Parathyroid adenoma (tissue), 2 donors: ENCODE measurements at regions not wholly inside any gene's neighbourhood (a gene's known extent, or its start where the extent isn't known, plus 50 kb on each side); places are given as distances from the start of the nearest gene placed in this dataset.

Experiments
- H2AFZ ChIP-seq: fragments of 300-600 bp; sonication (generic); one replicate; pipeline ENCODE4 v1.7.0; 2017; ENCODE audit warnings: antibody characterized with exemption, mild to moderate bottlenecking
- H3K27ac ChIP-seq: fragments of 300-600 bp; sonication (generic); one replicate; pipeline ENCODE4 v1.7.0; 2017
- H3K27me3 ChIP-seq: fragments of 300-600 bp; sonication (generic); one replicate; pipeline ENCODE4 v1.7.0; 2017; ENCODE audit warnings: low read length; ENCODE audit not compliant: control insufficient read depth, insufficient read depth
- H3K36me3 ChIP-seq: fragments of 300-600 bp; sonication (generic); one replicate; pipeline ENCODE4 v1.7.0; 2017; ENCODE audit warnings: low read length; ENCODE audit not compliant: control insufficient read depth, insufficient read depth
- H3K4me1 ChIP-seq: fragments of 300-600 bp; sonication (generic); one replicate; pipeline ENCODE4 v1.7.0; 2017; ENCODE audit warnings: control low read depth
- H3K4me2 ChIP-seq: fragments of 300-600 bp; sonication (generic); one replicate; pipeline ENCODE4 v1.7.0; 2017; ENCODE audit warnings: low read length
- H3K4me3 ChIP-seq: fragments of 300-600 bp; sonication (generic); one replicate; pipeline ENCODE4 v1.7.0; 2017; ENCODE audit warnings: low read depth, low read length
- H3K79me2 ChIP-seq: fragments of 300-600 bp; sonication (generic); one replicate; pipeline ENCODE4 v1.7.0; 2017; ENCODE audit warnings: control low read depth
- H3K9ac ChIP-seq: fragments of 300-600 bp; sonication (generic); one replicate; pipeline ENCODE4 v1.7.0; 2017; ENCODE audit warnings: mild to moderate bottlenecking
- H3K9me3 ChIP-seq: fragments of 300-600 bp; sonication (generic); one replicate; pipeline ENCODE4 v1.7.0; 2017; ENCODE audit warnings: low read length; ENCODE audit not compliant: control insufficient read depth
- CTCF ChIP-seq: fragments of 300-600 bp; sonication (generic); IDR thresholded peaks from one replicate; pipeline ENCODE4 v1.7.0; 2017; ENCODE audit warnings: antibody characterized with exemption, mild to moderate bottlenecking
- donor health status: primary hyperparathyroidism.

GRCh38 chr16:65343556-65343955, 221.7 kb upstream of the CDH11 start:
- H3K4me1 ChIP-seq = no peaks in the 10 kb centered on the region
- no peaks in the 10 kb centered on the region for H3K9me3 ChIP-seq
- no peak overlapping the region for H2AFZ ChIP-seq
- no peaks in the 10 kb centered on the region for H3K27me3 ChIP-seq
- no peak overlapping the region for H3K4me3 ChIP-seq
- no peak overlapping the region for H3K4me2 ChIP-seq
- H3K9ac ChIP-seq = no peak overlapping the region
- H3K36me3 ChIP-seq = no peaks in the 10 kb centered on the region
- H3K27ac ChIP-seq = no peak overlapping the region
- TF ChIP-seq CTCF = no peak
- H3K79me2 ChIP-seq = no peaks in the 10 kb centered on the region

GRCh38 chr16:65342231-65342866, 220.5 kb upstream of the CDH11 start:
- Histone ChIP-seq H3K4me2 (no peak overlapping the region), H3K9ac (no peak overlapping the region), H3K27me3 (no peaks in the 10 kb centered on the region), H3K79me2 (no peaks in the 10 kb centered on the region), H3K4me1 (no peaks in the 10 kb centered on the region), H3K4me3 (no peak overlapping the region), H3K36me3 (no peaks in the 10 kb centered on the region), H3K9me3 (no peaks in the 10 kb centered on the region), H2AFZ (no peak overlapping the region), H3K27ac (no peak overlapping the region)
- TF ChIP-seq CTCF = no peak

GRCh38 chr16:65339062-65339461, 217.2 kb upstream of the CDH11 start:
- Histone ChIP-seq H3K9me3 (no peaks in the 10 kb centered on the region), H3K4me3 (no peak overlapping the region), H3K4me2 (no peak overlapping the region), H3K27me3 (no peaks in the 10 kb centered on the region), H3K36me3 (no peaks in the 10 kb centered on the region), H2AFZ (no peak overlapping the region), H3K79me2 (no peaks in the 10 kb centered on the region), H3K27ac (no peak overlapping the region), H3K4me1 (no peaks in the 10 kb centered on the region), H3K9ac (no peak overlapping the region)
- no peak for TF ChIP-seq CTCF

GRCh38 chr16:65336160-65336559, 214.3 kb upstream of the CDH11 start:
- H3K4me2 ChIP-seq = no peak overlapping the region
- no peak overlapping the region for H3K27ac ChIP-seq
- H3K9me3 ChIP-seq = no peaks in the 10 kb centered on the region
- H3K9ac ChIP-seq = no peak overlapping the region
- TF ChIP-seq CTCF = no peak
- H3K27me3 ChIP-seq = no peaks in the 10 kb centered on the region
- no peak overlapping the region for H3K4me3 ChIP-seq
- no peaks in the 10 kb centered on the region for H3K79me2 ChIP-seq
- H2AFZ ChIP-seq = no peak overlapping the region
- H3K36me3 ChIP-seq = no peaks in the 10 kb centered on the region
- H3K4me1 ChIP-seq = no peaks in the 10 kb centered on the region

- Histone ChIP-seq H3K4me3 (no peak overlapping the region), H3K27me3 (no peaks in the 10 kb centered on the region), H3K27ac (no peak overlapping the region), H3K9ac (no peak overlapping the region), H3K36me3 (no peaks in the 10 kb centered on the region), H3K79me2 (no peaks in the 10 kb centered on the region), H3K4me2 (no peak overlapping the region), H3K9me3 (no peaks in the 10 kb centered on the region), H2AFZ (no peak overlapping the region), H3K4me1 (no peaks in the 10 kb centered on the region)
- TF ChIP-seq CTCF = no peak
Observed at GRCh38 chr16:65334081-65334480, 212.2 kb upstream of the CDH11 start.
